Right cardiac atrium (tissue), 5 donors: ENCODE measurements at regions not wholly inside any gene's neighbourhood (a gene's known extent, or its start where the extent isn't known, plus 50 kb on each side); places are given as distances from the start of the nearest gene placed in this dataset.

Source experiments
- ATAC-seq, 2 donors: fragments of 200-7000 bp; cut with Tn5 transposase; one replicate each; pipeline versions ENCODE4 v1.8.0 to v1.9.1; 2020; ENCODE audit warnings: moderate library complexity in 2 of 2, mild to moderate bottlenecking in 1 of 2
- DNase-seq, 3 donors: peaks; one replicate each; pipeline ENCODE4 v3.0.0-alpha.2; 2020
- H3K27ac ChIP-seq: one replicate; pipeline ENCODE4 v1.5.1; 2013; ENCODE audit warnings: mild to moderate bottlenecking, low read length, control low read depth, moderate library complexity
- H3K27me3 ChIP-seq: one replicate; pipeline ENCODE4 v1.6.1; 2013; ENCODE audit not compliant: control insufficient read depth, insufficient read depth
- H3K4me1 ChIP-seq: one replicate; pipeline ENCODE4 v1.6.1; 2013; ENCODE audit warnings: low read length; ENCODE audit not compliant: control insufficient read depth, insufficient read depth
- H3K4me3 ChIP-seq: one replicate; pipeline ENCODE4 v1.5.1; 2013; ENCODE audit warnings: low read length, control low read depth
- H3K9me3 ChIP-seq: one replicate; pipeline ENCODE4 v1.6.1; 2013; ENCODE audit warnings: low read length; ENCODE audit not compliant: control insufficient read depth
- WGBS: extraction: QIAGEN DNeasy Blood & Tissue Kit; methylation state at CpG from one replicate; pipeline ENCODE4 v1.1.7; 2013; 5-methylcytosine and 5-hydroxymethylcytosine counted together
- intact Hi-C, 4 donors: fragments of 100-400 bp; cut with DNase I; formaldehyde crosslinking; loops; one replicate each; pipeline versions ENCODE4 v1.11.0 to v1.14.0; 2022 to 2023
- donor health status: healthy with polysubstance abuse.
- donor health status: DM: no; HTN: yes; CAD: no.
- donor health status: DM: no; HTN: no; CAD: no.
- donor health status: DM: no; HTN: yes; CAD: no; lungs with severe emphysema.
- donor health status: DM: yes; HTN: yes; CAD: no.

DNA sequence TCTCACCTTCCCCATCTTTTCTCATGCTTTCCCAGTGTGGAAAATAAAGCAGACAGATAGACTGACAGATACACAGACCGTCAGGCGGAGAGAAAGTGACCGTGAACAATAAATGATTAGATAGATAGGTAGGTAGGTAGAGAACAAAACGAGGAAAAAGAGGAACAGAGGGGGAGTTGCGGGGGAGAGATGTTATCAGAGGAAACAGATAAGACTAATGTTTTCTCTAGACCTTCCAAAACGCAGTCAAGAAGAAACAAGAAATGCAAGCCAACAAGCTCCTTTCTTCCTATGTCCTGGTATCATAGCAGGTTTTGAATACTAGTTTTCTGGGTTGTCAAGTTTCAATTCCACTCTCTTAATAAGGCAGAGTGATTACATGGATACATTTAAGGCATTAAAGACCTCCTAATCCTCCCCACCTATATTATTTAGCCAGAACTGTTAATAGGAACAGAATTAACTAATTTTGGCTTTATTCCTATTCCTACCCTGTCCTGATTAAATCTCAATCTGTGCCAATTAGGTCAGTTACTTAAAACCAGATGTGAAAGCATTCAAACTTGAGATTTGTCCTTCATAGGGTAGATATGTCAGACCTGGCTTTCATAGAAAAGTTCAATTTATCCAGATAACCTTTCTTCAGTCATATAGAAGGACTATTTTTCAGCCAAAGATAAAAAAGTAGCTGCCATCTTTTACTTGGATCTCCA is 89.0 kb upstream of the PTPRR start:
- intact Hi-C loops = no loop called here
- WGBS = 44% methylated on average over 6 of the region's 6 CpGs
- no peak overlapping the region for H3K4me3 ChIP-seq

DNA sequence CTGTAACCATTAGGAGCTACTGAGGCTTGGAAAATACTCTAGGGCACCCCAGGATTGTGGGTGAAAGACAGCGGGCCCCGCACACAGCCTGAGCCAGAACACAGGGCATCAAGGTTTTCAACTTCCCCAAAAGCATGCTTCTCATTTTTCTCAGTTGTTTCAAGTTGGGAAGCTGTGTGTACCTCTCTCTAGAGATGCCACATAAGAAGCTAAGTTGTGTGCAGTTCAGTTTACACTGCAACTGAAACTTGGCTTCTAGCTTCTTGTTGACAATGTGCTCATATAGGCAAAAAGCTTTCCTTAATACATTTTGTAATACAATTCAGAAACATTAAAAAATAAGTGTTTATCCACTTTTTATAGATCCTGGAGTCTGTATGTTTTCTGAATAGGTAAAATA is 88.1 kb upstream of the PTPRR start:
- intact Hi-C loops = no loop called here
- H3K4me3 ChIP-seq = no peak overlapping the region
- H3K9me3 ChIP-seq = no peaks in the 10 kb centered on the region
- WGBS = 86% methylated on average over 2 of the region's 2 CpGs
- no peaks in the 10 kb centered on the region for H3K27me3 ChIP-seq
- no peak for ATAC-seq
- no peak for DNase-seq
- no peak overlapping the region for H3K27ac ChIP-seq
- no peaks in the 10 kb centered on the region for H3K4me1 ChIP-seq

More for the DNA sequence above, 89.0 kb upstream of the PTPRR start:
- ATAC-seq = no peak
- Histone ChIP-seq H3K27ac (no peak overlapping the region), H3K9me3 (no peaks in the 10 kb centered on the region), H3K27me3 (no peaks in the 10 kb centered on the region), H3K4me1 (no peaks in the 10 kb centered on the region)
- DNase-seq = no peak

DNA sequence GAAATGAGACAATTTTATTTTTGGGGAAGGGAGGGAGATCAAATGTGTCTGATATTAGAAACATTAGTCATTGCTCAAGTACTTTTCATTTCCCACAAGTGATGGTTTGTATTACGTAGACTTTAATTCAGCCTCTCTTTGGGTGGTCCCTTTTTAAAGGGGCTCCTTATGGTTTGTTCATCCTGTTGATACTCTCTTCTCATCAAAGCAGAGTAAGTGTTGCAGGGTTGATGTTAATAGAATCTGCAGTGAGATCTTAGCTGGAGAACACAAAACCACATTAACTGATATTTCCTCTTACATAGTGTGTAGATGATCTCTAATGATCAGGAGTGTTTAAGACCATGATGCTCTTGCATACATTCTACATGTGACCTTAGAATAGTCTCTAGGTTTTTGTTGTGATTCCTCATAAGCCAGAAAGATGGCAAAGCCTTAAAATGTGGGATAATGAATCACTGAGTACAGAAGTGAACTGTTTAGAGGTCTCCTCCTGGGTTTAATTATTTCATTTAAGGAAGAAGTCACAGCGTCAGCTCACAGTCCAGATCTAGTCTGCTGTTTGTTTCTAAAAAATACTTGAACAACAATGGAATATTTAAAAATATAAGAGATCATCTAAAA is 87.4 kb upstream of the PTPRR start:
- H3K27me3 ChIP-seq = no peaks in the 10 kb centered on the region
- H3K27ac ChIP-seq = no peak overlapping the region
- intact Hi-C loops = no loop called here
- no peak overlapping the region for H3K4me3 ChIP-seq
- DNase-seq = no peak
- H3K9me3 ChIP-seq = no peaks in the 10 kb centered on the region
- no peaks in the 10 kb centered on the region for H3K4me1 ChIP-seq
- ATAC-seq = no peak
- WGBS = 67% methylated on average over 2 of the region's 2 CpGs

DNA sequence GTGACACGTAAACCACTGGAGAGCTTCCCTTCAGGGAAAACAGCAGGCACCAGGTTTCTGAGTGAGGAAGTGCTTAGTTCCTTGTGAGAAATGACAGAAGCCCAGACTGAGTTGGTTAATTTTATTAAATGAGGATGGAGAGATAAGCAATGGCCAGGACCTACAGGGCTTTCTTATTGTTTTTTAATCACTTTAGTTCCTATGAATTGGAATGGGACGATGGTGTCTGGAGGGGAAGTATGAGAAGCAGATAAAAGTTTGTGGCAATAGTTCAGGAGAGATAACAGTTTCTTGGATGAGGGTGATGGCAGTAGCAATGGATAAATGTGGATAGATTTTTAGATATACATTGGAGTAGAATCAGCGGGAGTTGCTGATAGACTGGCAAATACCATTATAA is 86.5 kb upstream of the PTPRR start:
- no peak overlapping the region for H3K27ac ChIP-seq
- WGBS = 39% methylated on average over 3 of the region's 3 CpGs
- intact Hi-C loops = no loop called here
- no peaks in the 10 kb centered on the region for H3K4me1 ChIP-seq
- no peak for DNase-seq
- H3K27me3 ChIP-seq = no peaks in the 10 kb centered on the region
- no peaks in the 10 kb centered on the region for H3K9me3 ChIP-seq
- ATAC-seq = no peak
- no peak overlapping the region for H3K4me3 ChIP-seq

DNA sequence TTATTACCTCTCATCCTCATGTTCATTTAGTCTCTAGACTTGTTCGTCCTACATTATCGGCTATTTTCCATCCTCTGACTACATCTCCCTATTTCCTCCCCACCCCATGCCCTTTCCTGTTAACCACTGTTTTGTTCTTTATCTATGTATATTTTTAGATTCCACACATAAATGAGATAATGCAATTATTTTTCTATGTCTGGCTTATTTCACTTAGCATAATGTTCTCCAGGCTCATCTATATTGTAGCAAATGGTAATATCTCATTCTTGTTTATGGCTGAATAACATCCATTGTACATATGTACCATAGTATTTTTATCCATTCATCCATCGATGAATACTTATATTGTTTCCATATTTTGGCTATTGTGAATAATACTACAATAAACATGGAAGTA is 84.6 kb upstream of the PTPRR start:
- H3K4me3 ChIP-seq = no peak overlapping the region
- H3K27me3 ChIP-seq = no peaks in the 10 kb centered on the region
- no peak overlapping the region for H3K27ac ChIP-seq
- ATAC-seq (no peak), DNase-seq (no peak)
- H3K9me3 ChIP-seq = no peaks in the 10 kb centered on the region
- H3K4me1 ChIP-seq = no peaks in the 10 kb centered on the region
- 74% methylated on average over 3 of the region's 3 CpGs for WGBS
- intact Hi-C loops = no loop called here

DNA sequence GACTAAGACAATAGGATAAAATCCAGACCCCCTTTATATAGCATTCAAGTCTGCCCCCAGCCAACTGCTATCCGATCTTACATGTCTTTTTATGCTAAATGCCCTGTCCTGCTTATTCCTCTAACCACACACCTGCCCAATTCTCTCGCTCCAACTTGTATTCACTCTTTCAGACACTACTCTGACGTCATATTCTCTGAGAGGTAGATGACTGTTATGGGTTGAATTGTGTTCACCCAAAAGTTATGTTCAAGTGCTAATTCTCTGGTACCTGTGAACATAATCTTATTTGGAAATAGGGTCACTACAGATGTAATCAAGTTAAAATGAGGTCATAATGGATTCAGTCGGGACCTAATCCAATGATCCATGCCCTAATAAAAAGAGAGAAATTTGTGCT is 84.0 kb upstream of the PTPRR start:
- 88% methylated on average over 4 of the region's 4 CpGs for WGBS
- H3K9me3 ChIP-seq = no peaks in the 10 kb centered on the region

DNA sequence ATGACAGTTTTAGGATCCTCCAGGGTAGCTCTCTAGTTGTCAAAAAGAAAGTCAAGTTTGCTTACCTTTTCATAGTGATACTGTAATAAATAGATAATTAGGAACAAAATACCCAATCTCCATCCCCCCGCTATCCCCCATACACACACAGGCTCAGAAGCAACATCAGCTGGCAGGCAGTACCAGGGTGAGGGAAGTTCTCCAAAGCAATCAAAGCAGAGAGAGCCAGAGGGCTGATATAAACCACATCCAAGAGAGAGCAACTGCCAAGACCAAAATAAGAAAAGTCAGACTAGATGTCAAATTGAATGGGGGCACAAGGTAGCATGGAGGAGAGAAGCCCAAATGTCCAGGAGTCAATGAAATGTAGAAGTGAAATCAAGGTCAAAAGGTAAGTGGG is 80.2 kb upstream of the PTPRR start:
- Histone ChIP-seq H3K9me3 (no peaks in the 10 kb centered on the region), H3K27ac (no peak overlapping the region), H3K4me3 (no peak overlapping the region), H3K27me3 (no peaks in the 10 kb centered on the region), H3K4me1 (no peaks in the 10 kb centered on the region)
- ATAC-seq (peak in 1 of 2 donors; percentile 64), DNase-seq (no peak)
- 84% methylated on average over 1 of the region's 1 CpG for WGBS
- intact Hi-C loops = no loop called here

More for the DNA sequence above, 84.0 kb upstream of the PTPRR start:
- Histone ChIP-seq H3K27ac (no peak overlapping the region), H3K4me1 (no peaks in the 10 kb centered on the region), H3K4me3 (no peak overlapping the region), H3K27me3 (no peaks in the 10 kb centered on the region)
- DNase-seq = no peak
- intact Hi-C loops = no loop called here
- ATAC-seq = no peak

DNA sequence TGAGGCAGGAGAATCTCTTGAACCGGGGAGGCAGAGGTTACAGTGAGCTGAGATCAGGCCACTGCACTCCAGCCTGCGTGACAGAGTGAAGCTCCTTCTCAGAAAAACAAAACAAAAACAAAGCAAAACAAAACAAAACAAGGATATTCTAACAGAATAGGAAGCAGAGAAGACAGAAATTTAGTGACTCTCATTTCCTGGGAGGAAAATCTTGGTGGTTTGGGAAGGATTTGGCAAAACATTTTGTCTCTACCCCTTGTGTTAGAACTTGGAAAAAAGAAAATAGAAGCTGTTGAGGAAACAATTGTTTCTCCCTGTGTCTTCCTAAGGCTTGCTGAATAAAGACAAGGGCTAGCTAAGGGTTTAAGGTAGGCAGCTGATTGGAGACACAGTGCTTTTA is 79.7 kb upstream of the PTPRR start:
- WGBS = 60% methylated on average over 2 of the region's 2 CpGs
- no peak overlapping the region for H3K4me3 ChIP-seq
- ATAC-seq (no peak), DNase-seq (peak in 1 of 3 donors; percentile 23)
- H3K4me1 ChIP-seq = no peaks in the 10 kb centered on the region
- H3K27me3 ChIP-seq = no peaks in the 10 kb centered on the region
- no peak overlapping the region for H3K27ac ChIP-seq
- H3K9me3 ChIP-seq = no peaks in the 10 kb centered on the region
- intact Hi-C loops = no loop called here

DNA sequence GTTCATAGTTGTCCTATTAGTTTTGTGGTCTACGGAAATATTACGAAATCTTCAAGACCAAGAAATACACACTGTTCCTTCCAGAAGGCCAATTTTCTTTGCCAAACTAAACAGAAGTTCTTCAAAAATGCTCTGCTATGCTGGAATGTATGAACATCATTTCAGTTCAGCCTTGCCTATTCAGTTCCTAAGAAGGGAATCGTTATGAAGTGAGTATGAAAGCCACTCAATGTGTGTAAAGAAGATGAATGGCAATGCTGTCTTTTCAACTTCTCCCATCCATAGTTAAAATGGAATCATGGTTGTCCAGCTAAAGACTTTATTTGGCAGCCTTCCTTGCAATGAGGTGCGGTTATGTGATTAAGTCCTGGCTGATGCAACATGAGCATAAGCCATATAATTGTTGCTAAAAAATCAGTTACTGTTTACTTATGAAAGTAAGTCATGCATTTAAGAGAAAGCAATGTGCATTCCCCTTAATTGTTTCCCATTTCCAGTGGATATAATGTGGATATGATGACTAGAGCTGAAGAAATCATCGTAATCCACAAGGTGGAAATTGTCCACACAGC is 73.8 kb upstream of the PTPRR start:
- no peaks in the 10 kb centered on the region for H3K27me3 ChIP-seq
- peak; percentile 88 to 96 for ATAC-seq
- H3K27ac ChIP-seq = peak overlapping the region; percentile 76
- DNase-seq = no peak
- no peaks in the 10 kb centered on the region for H3K9me3 ChIP-seq
- no peak overlapping the region for H3K4me3 ChIP-seq
- intact Hi-C loops = no loop called here
- no peaks in the 10 kb centered on the region for H3K4me1 ChIP-seq
- WGBS = 51% methylated on average over 5 of the region's 5 CpGs

DNA sequence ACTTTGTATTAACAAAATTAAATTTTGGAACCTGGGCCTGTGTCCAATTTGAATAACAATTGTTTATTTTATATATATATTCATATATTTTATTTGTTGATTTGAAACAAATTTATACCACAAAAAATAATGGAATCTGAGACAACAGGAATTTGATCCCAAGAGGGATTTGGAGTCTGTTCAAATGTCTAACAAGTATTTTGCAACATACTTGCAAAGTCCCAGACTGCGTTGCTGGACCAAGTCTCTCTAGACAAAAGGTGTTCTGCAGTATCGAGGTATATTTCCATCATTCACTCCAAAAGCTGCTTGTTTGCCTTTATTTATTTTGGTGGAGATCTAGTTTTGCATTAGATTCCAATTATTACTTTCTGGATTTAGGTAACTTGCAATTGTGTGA is 68.7 kb upstream of the PTPRR start:
- intact Hi-C loops = no loop called here
- H3K9me3 ChIP-seq = no peaks in the 10 kb centered on the region
- no peaks in the 10 kb centered on the region for H3K27me3 ChIP-seq
- ATAC-seq (no peak), DNase-seq (no peak)
- WGBS = 57% methylated on average over 2 of the region's 2 CpGs
- no peak overlapping the region for H3K27ac ChIP-seq
- no peak overlapping the region for H3K4me3 ChIP-seq
- no peaks in the 10 kb centered on the region for H3K4me1 ChIP-seq

DNA sequence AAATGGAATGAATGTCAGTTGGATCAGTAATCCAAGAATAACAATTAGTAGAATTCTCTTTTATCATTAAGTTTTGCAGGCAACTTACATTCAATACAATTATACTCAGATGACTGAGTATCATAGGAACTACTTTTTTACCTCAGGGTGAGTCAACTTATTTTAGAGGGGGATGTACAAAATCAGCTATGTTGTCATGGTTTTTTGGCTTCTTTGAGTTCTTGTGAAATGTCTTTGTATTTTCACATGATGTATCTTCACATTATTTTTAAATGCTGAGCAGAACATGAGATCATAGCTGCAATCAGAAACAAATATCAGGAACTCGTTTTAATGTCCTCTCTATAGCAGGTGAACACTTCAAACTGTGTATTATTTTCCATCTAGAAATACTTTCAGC is 65.3 kb upstream of the PTPRR start:
- Histone ChIP-seq H3K9me3 (no peaks in the 10 kb centered on the region), H3K27me3 (no peaks in the 10 kb centered on the region), H3K27ac (no peak overlapping the region), H3K4me3 (no peak overlapping the region), H3K4me1 (no peaks in the 10 kb centered on the region)
- ATAC-seq = no peak
- no peak for DNase-seq
- WGBS = 58% methylated on average over 1 of the region's 1 CpG
- intact Hi-C loops = no loop called here
